COLO668 (cell line): ENCODE measurements at regions not wholly inside any gene's neighbourhood (a gene's known extent, or its start where the extent isn't known, plus 50 kb on each side); places are given as distances from the start of the nearest gene placed in this dataset.
A peak's percentile ranks its signal among the peaks of the same experiment; 100 is the strongest.
"Not testable (repeated sequence)": the region's sequence is repeated elsewhere in the genome, so short reads cannot be mapped to it uniquely, and the experiment has no call there.

Experiments
- DNase-seq: peaks from one replicate; lab custom pipeline; 2025; ENCODE audit not compliant: unreplicated experiment; lab: John Stamatoyannopoulos, UW

- DNase-seq = no peak
Observed at GRCh38 chr10:57962839-57963238, 304.9 kb downstream of the IPMK start.

- DNase-seq = no peak
Observed at GRCh38 chr10:57961487-57961886, 306.2 kb downstream of the IPMK start.

GRCh38 chr10:57960406-57960805, 307.3 kb downstream of the IPMK start:
- no peak for DNase-seq

- DNase-seq = no peak
Observed at GRCh38 chr10:57959318-57960006, 308.2 kb downstream of the IPMK start.

- DNase-seq = no peak
Observed at GRCh38 chr10:57955076-57955475, 312.6 kb downstream of the IPMK start.

- DNase-seq = no peak
Observed at GRCh38 chr10:57952741-57953140, 315.0 kb downstream of the IPMK start.

GRCh38 chr10:57950442-57950974, 317.2 kb downstream of the IPMK start:
- no peak for DNase-seq

GRCh38 chr10:57948796-57949195, 318.9 kb downstream of the IPMK start:
- DNase-seq = no peak

- no peak for DNase-seq
Observed at GRCh38 chr10:57946833-57947232, 320.9 kb downstream of the IPMK start.

GRCh38 chr10:57943701-57944100, 324.0 kb downstream of the IPMK start:
- no peak for DNase-seq

- DNase-seq = no peak
Observed at GRCh38 chr10:57925045-57925444, 342.6 kb downstream of the IPMK start.

GRCh38 chr10:57921140-57921539, 346.6 kb downstream of the IPMK start:
- no peak for DNase-seq

GRCh38 chr10:57919864-57920263, 347.8 kb downstream of the IPMK start:
- DNase-seq = no peak

- no peak for DNase-seq
Observed at GRCh38 chr10:57917019-57917418, 350.7 kb downstream of the IPMK start.

- no peak for DNase-seq
Observed at GRCh38 chr10:57905861-57906260, 361.8 kb downstream of the IPMK start.

- no peak for DNase-seq
Observed at GRCh38 chr10:57905010-57905409, 362.7 kb downstream of the IPMK start.

- DNase-seq = peak; percentile 2
Observed at GRCh38 chr10:57898231-57898630, 369.5 kb downstream of the IPMK start.

GRCh38 chr10:57897611-57898010, 370.1 kb downstream of the IPMK start:
- DNase-seq = no peak

GRCh38 chr10:57894361-57894760, 373.3 kb downstream of the IPMK start:
- DNase-seq = no peak

GRCh38 chr10:57891201-57892006, 376.3 kb downstream of the IPMK start:
- no peak for DNase-seq

- no peak for DNase-seq
Observed at GRCh38 chr10:57890691-57891090, 377.0 kb downstream of the IPMK start.

- not testable (repeated sequence) for DNase-seq
Observed at GRCh38 chr10:57885618-57885968, 382.1 kb downstream of the IPMK start.
